HG02763 (cell line): ENCODE measurements at regions not wholly inside any gene's neighbourhood (a gene's known extent, or its start where the extent isn't known, plus 50 kb on each side); places are given as distances from the start of the nearest gene placed in this dataset.
"Not testable (repeated sequence)": the region's sequence is repeated elsewhere in the genome, so short reads cannot be mapped to it uniquely, and the experiment has no call there.

Experiments
- ATAC-seq: cut with Tn5 transposase; IDR thresholded peaks from one replicate; pipeline ENCODE4 v1.9.1; 2021; ENCODE audit warnings: mild to moderate bottlenecking, moderate library complexity; ENCODE audit not compliant: unreplicated experiment

DNA sequence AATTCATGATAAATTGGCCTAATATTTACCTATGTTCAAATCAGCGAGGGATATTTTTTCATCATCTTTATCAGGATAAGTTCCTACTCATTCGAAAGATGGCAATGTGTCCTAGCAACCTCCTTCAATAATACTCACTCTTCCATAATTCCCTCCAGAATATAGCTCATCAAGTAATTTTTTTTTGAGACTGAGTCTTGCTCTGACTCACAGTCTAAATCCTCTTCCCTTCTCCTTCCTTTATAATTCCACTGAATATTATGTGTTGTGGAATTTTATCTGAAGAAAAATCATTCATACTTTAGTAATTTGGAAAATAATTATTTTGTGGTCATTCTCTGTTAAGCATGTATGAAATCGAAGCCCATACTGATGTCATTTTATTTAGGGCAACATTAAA lies 663.8 kb downstream of the FLRT2 start:
- ATAC-seq: no peak

DNA sequence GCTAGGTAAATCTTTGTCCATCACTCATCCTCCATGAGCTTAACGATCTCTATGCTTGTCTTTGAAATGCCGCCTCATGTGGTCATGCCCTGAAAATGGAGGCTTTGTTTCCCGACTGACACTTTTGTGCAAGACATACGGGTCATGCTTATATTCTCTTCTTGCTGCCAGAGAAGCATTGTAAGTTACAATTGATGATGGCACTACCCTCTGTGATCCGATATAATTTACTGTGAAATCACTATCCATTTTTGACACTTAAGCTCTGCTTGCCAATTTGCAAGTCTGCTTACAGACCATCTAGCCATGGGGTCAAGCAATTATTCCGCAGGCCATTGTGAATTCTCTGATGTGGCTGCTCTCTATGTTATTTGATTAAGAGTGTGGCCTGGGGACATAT lies 650.0 kb downstream of the FLRT2 start:
- no peak for ATAC-seq

DNA sequence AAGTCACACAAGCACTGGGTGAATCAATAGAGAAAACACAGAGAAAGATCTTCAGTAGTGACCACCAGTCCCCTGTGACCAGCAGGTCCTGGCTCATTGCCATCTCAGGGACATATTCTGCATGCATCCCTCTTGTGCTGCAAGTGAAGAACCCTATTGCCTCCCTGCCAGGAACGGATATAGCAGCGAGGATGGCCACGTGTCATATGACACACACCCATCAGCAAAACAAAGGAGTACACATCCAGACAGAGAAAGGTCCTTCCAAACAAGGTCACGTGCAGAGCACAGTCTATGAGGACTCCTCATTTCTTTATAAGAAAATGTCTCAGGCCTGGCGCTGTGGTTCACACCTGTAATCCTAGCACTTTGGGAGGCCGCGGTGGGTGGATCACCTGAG lies 638.4 kb downstream of the FLRT2 start:
- no peak for ATAC-seq

DNA sequence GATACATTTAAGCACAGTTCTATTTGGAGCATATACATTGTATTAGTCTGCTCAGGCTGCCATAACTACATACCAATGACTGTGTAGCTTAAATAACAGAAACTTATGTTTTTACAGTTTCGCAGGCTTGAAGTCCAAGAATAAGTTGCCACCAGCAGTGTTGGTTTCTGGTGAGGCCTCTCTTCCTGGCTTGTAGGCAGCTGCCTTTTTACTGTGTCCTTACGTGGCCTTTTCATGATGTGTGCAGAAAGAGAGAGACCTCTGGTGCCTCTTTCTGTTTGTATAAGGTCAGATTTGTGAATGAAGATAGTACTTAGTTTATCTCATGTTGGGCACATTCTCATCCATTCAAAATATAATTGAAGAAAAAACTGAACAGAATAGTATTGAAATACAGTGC lies 636.6 kb downstream of the FLRT2 start:
- no peak for ATAC-seq

DNA sequence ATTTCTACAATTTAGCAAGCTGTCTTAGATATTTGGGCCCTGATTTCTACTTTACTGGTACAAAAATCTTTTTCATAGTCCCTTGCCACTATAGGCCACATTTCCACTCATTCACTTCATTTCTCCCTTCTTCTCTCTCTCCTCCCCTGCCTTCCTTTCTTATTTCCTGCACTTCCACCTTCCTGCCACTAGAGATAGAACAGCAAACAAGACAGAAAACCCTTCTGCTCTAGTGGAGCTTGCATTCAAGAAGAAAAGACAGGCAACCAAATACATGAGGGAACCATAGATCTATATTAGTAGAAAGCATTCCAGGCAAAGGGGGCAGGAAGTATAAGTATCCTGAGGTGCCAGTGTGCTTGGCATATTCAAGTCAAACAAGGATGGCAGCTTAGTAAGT lies 623.5 kb downstream of the FLRT2 start:
- no peak for ATAC-seq

DNA sequence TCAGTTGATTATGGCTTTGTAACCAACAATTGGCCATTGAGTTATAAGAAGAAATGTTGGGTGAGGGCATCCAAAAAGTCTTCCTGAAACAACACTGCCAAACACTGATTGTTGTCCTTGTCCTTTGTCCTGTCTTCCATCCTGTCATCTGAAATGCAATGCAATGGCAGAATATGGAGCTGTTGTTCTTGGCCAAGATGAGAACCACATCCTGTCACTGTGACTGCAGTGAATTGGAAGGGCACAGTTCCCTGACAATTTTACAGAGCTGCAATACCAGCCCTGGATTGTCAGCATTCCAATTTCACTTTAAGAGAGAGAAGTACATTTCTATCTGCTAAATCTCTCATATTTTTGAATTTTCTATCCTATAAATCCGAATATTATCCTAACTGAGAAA lies 613.3 kb downstream of the FLRT2 start:
- ATAC-seq: no peak

DNA sequence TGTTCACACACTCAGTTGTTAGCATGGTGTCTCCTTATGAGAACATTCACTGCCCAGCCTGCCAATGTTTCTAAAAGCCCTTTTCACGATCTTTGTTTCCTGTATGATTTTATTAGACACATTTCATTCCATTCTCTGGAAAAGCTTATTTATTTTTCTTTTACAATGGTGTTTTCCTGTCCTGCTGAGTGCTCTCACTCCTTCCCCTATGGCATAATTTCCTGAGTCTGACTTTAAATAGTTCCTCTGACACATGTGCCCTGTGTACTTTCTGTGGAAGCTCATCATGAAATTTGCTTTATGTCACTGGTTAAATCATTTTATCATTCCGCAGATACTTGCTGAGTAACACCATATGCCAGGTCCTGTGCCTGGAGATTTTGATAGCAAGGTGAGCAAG lies 612.0 kb downstream of the FLRT2 start:
- ATAC-seq: no peak

DNA sequence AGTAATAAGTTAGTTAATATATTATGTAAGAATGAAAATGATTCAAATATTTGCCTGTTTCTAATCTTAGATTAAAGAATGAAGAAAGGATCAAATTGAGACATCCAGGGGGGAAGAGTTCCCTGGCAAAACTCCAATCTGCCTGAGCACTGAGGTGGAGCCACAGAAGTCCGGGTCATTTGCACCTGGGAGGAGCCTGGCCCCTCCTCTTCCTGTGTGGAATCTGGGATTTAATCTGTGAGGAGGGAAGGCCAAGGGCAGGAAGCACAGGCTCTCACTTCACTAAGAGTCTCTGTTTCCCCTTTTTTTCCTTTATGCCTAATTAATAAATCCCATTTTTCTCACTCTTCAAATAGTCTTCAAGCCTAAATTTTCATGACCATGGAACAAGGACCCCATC lies 599.5 kb downstream of the FLRT2 start:
- ATAC-seq: no peak

DNA sequence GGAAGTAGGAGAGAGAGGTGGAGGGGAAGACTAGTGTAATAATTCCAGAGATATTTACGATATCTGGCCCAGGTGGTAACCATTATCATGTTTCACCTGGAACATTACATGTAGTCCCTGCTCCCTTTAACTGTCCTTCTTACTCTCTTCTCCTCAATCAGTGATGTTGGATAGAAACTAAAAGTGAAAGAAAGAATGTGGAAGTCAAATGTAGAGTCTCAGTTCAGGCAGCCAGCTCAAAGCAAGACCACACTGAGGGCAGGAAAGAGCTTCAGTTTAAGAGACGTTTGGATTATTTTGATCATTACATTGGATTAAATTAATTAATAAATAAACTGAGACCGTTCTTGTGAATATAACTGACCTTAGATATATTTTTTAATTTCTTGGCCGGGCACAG lies 594.4 kb downstream of the FLRT2 start:
- ATAC-seq: no peak

DNA sequence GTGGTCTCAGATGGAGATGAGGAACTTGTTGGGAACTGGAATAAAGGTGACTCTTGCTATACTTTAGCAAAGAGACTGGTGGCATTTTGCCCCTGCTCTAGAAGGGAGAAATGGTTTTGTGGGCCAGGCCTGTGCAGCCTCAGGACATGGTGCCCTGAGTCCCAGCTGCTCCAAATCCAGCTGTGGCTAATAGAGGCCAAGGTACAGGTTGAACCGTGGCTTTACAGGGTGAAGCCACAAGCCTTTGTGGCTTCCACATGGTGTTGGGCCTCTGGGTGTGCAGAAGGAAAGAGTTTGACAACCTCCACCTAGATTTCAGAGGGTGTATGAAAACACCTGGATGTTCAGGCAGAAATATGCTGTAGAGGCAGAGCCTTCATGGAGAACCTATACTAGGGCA lies 586.0 kb downstream of the FLRT2 start:
- no peak for ATAC-seq

DNA sequence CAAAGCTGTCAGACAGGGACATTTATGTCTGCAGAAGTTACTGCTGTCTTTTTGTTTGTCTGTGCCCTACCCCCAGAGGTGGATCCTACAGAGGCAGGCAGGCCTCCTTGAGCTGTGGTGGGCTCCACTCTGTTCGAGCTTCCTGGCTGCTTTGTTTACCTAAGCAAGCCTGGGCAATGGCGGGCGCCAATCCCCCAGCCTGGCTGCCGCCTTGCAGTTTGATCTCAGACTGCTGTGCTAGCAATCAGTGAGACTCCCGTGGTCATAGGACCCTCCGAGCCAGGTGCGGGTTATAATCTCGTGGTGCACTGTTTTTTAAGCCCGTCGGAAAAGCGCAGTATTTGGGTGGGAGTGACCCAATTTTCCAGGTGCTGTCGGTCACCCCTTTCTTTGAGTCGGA lies 580.9 kb downstream of the FLRT2 start:
- ATAC-seq: not testable (repeated sequence)

DNA sequence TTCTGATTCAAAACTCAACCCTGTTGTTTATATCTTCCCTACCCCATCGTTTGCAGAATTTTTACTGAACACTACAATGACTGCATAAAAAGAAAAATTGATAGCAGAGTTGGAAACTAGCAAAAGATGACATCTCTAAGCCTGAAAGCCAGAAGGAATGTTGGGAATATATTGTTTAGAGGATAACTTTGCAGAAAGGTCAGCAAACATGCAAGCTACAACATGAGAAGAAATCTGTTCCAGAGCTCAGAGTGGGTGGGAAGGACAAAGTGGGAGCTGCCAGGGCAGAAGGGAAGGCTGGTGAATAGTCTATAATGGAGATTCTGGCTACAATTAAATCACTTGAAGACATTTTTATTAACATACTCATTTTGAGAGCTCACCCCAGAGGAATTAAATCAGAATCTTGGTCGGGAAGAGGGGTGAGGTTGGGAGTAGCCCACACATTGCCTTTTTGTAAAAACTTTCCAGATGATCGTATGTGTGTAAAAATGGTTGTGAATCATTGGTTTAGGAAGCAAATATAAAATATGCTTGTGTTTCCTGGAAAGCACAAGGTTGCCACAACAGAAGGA lies 574.8 kb downstream of the FLRT2 start:
- ATAC-seq: no peak

DNA sequence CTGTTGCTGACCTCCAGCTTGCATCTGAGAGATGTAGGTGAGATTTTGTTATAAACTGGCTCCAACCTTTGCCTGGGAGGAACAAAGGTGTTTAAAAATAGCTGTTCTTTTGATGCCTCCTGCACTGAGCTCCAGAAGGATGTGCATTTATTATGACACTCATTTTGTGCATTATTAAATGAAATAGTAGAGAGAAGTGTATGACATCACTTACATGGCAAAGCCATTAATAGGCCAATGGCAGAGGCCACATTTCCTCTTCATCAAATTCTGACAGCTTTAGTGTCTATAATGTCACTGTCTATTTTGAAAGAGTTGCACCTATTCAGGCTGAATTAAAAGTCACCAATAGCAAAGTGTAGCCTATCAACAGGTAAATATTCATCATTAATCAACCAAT lies 564.6 kb downstream of the FLRT2 start:
- no peak for ATAC-seq

DNA sequence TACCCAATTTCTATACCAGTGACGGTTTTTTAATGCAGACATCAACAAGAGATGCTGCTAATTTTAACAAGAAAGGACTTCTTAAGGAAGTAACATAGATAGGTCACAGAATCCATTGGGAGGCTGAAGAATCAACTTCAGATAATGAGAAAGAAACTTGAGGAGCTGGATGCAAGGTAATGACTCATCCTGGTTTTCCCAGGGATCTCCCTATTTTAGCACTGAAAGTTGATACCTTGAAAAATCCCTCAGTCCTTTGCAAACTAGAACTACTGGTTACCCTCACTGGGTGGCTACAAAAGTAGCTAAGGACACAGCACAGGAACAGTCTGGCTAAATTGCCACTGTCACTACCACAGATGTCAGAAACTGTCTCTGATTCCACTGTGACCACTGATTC lies 561.9 kb downstream of the FLRT2 start:
- no peak for ATAC-seq

DNA sequence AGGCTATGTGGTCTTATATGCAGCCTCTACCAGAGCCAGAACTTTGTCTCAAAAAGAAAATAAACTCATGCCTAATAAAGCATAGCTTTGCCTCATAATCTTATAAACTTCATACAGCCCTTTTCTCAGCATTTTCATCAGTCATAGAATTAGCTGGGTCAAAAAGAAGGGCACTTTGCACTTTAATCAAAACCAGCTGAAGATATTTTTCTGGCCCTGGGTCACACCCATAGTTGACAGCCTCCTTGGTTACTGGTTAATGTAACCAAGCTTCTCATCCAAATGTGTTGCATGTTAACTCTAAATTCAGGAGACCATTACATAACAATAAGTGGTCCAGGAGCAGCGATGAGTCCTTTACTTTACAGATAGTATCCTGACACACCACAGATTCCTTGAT lies 558.2 kb downstream of the FLRT2 start:
- ATAC-seq: no peak

DNA sequence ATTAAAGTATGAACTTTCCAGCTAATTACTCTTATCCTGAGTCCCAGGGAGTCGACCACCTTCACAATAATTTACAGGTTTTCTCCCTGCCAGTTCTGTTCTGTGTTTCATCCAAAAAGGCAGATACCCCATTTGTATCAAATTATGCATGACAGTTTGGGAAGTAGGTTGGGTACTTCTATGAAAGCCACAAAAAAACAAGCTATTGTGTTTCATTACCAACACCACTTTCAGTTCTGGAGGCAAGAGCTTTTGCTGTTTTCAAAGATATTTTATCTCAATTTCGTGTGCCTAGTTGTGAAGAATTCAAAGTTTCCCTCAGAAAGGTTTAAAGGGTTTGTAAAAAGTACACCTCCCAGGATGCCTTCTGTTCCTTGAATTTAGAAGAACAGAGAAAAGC lies 557.4 kb downstream of the FLRT2 start:
- ATAC-seq: no peak

DNA sequence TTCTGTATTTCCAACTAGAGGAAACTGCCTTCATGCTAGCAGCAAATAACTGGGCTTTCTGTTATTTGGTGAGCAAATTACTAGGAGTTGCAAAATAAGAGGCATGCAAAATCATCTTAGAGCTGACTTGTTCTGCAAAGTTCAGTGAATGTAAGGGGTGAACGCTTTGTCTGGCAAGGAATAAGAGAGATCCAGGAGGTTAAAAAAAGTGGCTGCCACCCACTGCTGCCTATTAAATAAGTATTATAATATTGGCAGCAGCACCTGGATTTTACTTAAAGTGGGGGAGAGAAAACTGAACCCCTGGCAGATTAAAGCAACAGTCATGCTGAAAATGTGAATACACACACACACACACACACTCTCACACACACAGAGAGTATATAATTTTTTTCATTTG lies 557.0 kb downstream of the FLRT2 start:
- no peak for ATAC-seq

DNA sequence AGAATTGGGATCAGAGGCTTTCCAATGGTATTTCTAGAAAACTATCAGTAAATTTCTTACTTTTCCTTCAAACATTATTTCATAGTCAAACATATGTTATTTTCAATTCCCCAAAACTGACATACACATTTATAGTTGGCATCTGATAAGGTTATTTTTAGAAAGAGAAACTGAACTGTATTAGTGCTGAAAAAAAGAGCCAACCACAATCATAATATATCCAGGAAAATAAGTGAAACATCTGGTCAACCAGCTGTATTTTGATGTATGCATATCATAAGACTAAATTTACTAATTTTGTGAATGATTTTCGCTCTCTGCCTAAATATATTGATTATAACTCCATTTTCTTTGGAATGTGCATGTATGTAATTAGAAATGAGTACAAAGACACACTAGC lies 554.2 kb downstream of the FLRT2 start:
- ATAC-seq: no peak

DNA sequence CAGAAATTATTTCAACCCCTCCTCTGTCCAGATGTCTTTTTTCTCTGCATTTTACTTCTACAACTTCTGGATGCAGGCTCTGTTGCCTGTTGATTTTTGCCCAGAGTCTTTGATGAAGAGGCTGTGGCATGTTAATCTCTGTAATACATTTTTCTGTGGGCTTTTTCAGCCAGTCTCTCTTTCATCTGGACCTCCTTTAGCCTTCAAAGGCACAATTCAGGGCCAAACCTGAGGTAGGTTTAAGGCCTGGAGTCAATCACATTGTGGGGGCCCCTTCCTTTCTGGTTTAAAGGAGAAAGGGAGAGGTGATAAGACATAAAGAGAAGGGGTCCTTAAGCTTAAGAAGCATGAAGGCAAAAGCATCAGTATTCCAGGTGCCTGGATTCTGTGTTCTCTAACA lies 553.7 kb downstream of the FLRT2 start:
- no peak for ATAC-seq

DNA sequence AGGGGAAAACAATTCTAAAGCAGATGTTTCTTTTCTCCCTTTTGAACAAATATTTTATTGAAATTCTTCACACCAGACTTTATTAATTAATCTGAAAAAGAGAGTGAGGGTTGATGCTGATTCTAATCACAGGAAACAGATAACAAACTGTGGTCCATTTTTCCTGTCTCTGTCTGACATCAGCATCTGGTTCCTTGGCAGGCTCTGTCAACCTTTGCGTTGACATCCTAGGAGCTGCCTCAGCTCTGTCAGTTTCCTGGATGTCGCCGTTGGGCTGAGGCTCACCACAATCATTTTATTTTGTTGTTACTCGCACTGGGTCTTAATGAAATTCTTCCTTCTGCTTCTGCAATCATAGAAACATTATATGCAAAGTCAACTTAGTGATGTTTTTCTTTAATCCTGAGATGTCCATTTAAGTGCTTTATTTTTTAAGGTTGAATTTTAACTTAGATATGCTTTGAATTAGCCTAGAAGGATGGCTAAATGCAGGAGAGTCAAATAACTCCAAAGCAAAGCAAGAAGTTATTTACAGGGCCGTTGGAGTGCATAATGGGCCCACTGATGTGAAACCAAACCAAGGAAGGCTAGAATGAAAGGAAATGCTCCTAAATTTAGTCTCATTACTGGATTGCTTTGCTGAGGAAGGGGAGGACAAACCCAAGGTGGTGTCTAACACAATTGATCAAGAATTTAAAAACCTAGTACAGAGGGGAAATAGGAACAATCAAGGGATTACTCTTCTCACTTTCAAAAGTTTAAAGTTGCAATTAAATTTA lies 542.4 kb downstream of the FLRT2 start:
- ATAC-seq: no peak

DNA sequence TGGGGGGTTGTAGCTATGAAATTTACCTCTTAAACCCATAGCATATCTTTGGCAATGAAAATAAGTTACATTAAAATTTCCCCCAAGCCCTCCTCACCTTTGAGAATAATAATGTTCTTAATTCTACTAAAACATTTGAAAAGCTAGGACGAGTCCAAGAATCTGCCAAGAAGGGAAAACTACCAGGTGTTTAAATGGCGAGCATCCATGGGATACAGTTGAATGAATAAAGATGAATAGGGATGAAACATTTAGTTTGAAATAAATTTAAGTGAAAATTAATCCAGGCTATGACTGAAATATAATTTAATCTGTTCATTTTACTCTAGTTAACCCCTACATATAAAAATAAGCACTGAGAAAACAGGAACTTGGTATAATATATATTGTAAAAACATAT lies 536.7 kb downstream of the FLRT2 start:
- no peak for ATAC-seq

DNA sequence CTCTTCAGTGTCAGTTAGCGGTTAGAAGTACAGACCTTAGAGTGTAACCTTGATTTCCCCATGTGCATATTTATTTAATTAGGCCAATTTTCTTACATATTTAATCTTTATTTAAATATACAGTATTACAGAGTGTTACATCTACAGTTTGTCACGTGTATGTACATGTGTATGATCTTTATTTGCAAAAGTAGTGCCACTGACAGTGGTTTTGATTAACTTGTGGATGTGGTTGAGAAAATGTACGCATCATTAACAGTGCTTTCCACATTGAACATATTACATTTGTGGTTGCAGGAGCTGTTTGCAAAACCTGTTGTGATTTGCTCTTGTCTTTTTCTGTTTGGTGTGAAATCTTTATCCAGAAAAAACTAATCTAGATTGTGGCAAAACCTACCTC lies 535.5 kb downstream of the FLRT2 start:
- ATAC-seq: no peak

DNA sequence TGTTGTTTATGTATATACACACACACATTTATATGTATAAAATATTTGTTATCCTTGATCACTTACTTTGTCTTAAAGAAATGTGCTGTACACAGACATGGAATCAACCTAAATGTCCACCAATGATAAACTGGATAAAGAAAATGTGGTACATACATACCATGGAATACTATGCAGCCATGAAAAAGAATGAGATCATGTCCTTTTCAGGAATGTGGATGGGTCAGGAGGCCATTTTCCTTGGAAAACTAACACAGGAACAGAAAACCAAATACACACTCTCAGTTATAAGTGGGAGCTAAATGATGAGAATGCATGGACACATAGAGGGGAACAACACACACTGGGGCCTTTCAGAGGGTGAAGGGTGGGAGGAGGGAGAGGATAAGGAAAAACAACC lies 534.7 kb downstream of the FLRT2 start:
- not testable (repeated sequence) for ATAC-seq
